ENCODE measurements at regions not wholly inside any gene's neighbourhood (a gene's known extent, or its start where the extent isn't known, plus 50 kb on each side); places are given as distances from the start of the nearest gene placed in this dataset.

DNA sequence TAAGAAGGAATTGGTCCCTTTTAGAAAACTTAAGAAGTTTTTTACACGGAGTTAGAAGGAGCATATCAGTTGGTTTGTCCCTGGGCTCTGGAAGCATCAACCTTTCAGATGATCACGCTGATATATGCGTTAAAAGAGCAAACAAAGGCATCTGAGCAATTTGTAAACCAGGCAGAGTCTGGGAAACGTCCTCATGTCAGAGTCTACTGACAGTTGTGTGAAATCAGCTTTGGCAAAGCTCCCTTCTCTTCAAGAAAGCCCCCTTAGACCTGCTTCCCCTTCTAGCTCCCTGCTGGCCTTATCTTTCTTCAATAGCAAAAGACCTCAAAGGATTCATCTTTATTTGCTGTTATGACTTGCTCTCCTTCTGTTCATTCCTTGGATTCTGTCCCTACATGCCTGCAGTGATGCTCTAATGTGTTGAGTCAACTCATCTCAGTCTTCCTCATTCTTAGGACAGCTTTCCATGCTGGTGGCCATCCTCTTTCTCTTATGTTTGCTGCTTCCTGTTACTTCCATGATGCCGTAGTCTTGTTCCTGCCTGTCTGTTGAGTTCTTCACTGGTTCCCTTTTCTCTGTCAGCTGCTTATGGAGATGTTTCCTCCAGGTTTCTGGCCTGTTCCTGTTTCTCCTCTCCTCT, 106.5 kb upstream of the BMPER start:
- no peak for TF ChIP-seq CTCF (IDR thresholded peaks at IDR 0.05; ENCODE audit: low read depth, low read length)
- TF ChIP-seq EZH2phosphoT487 (IDR thresholded peaks at IDR 0.05; ENCODE audit: low read depth) = no peak

Data from OCI-LY3 (cell line).